SK-N-SH (cell line): ENCODE measurements at regions not wholly inside any gene's neighbourhood (a gene's known extent, or its start where the extent isn't known, plus 50 kb on each side); places are given as distances from the start of the nearest gene placed in this dataset.

Experiments
- CTCF ChIA-PET: fragments of 300-600, 350-600 bp; formaldehyde crosslinking; extraction: SDS; loops from one replicate; lab custom pipeline; 2021; lab: Yijun Ruan, JAX
- POLR2A ChIA-PET: fragments of 350-600 bp; sonication (Branson Sonifier 250); formaldehyde crosslinking; extraction: SDS; loops from one replicate; lab custom pipeline; 2020; ENCODE audit warnings: antibody characterized with exemption, inconsistent platforms; lab: Yijun Ruan, JAX
- DNase-seq: peaks from one replicate; pipeline ENCODE4 v3.0.0; 2012
- H2AFZ ChIP-seq: fragments of 200-600 bp; sonication (generic); 2 replicates; pipeline ENCODE4 v1.8.1; 2016; ENCODE audit warnings: antibody characterized with exemption, mild to moderate bottlenecking, low read depth
- H3F3A ChIP-seq: fragments of 200-600 bp; sonication (generic); replicated peaks from 2 replicates; pipeline ENCODE3; 2016; ENCODE audit warnings: antibody characterized with exemption, mild to moderate bottlenecking; ENCODE audit not compliant: insufficient read depth
- H3K27ac ChIP-seq, 2 experiments: fragments of 200-500 bp in 1 of 2; fragments of 200-600 bp in 1 of 2; sonication (Bioruptor generic) in 1 of 2; sonication (generic), shearing (Covaris generic) in 1 of 2; 2 replicates each; pipeline versions ENCODE4 v1.5.1 to v1.6.1; 2014 to 2016; ENCODE audit warnings: low read depth in 2 of 2, inconsistent platforms in 1 of 2, low read length in 1 of 2, mild to moderate bottlenecking in 1 of 2, mixed read lengths in 1 of 2
- H3K27me3 ChIP-seq: fragments of 200-600 bp; sonication (generic), shearing (Covaris generic); 2 replicates; pipeline ENCODE4 v1.6.1; 2016; ENCODE audit warnings: mixed run types; ENCODE audit not compliant: insufficient read depth
- H3K36me3 ChIP-seq, 2 experiments: fragments of 200-500 bp in 1 of 2; fragments of 200-600 bp in 1 of 2; sonication (Bioruptor generic) in 1 of 2; sonication (generic) in 1 of 2; replicated peaks in 1 of 2; 2 replicates each; pipeline versions ENCODE3 to v1.5.1; 2014 to 2016; ENCODE audit warnings: low read length in 1 of 2, mild to moderate bottlenecking in 1 of 2; ENCODE audit not compliant: insufficient read depth in 2 of 2, control insufficient read depth in 1 of 2
- H3K4me1 ChIP-seq, 2 experiments: fragments of 200-500 bp in 1 of 2; fragments of 200-600 bp in 1 of 2; sonication (Bioruptor generic) in 1 of 2; sonication (generic), shearing (Covaris generic) in 1 of 2; 2 replicates each; pipeline versions ENCODE4 v1.5.1 to v1.6.1; 2014 to 2016; ENCODE audit warnings: low read depth in 1 of 2, low read length in 1 of 2, mixed run types in 1 of 2; ENCODE audit not compliant: insufficient read depth in 2 of 2, control insufficient read depth in 1 of 2
- H3K4me2 ChIP-seq: fragments of 200-600 bp; sonication (generic), shearing (Covaris generic); 2 replicates; pipeline ENCODE4 v1.6.1; 2017; ENCODE audit warnings: mixed run types
- H3K4me3 ChIP-seq, 2 experiments: fragments of 200-500 bp in 1 of 2; fragments of 200-600 bp in 1 of 2; sonication (Bioruptor generic) in 1 of 2; sonication (generic), shearing (Covaris generic) in 1 of 2; 2 replicates each; pipeline versions ENCODE4 v1.5.1 to v1.8.1; 2014 to 2016; ENCODE audit warnings: low read depth in 2 of 2, inconsistent platforms in 1 of 2, low read length in 1 of 2, mild to moderate bottlenecking in 1 of 2, mixed read lengths in 1 of 2, moderate library complexity in 1 of 2
- H3K79me2 ChIP-seq: fragments of 200-600 bp; sonication (generic); 2 replicates; pipeline ENCODE4 v1.8.1; 2017; ENCODE audit warnings: mild to moderate bottlenecking; ENCODE audit not compliant: insufficient read depth
- H3K9ac ChIP-seq: fragments of 200-600 bp; sonication (generic); 2 replicates; pipeline ENCODE4 v1.6.1; 2017; ENCODE audit warnings: mixed run types
- H3K9me2 ChIP-seq: fragments of 200-600 bp; sonication (generic); 2 replicates; pipeline ENCODE4 v1.6.1; 2017; ENCODE audit warnings: mixed run types
- H3K9me3 ChIP-seq: fragments of 200-600 bp; sonication (generic); 2 replicates; pipeline ENCODE4 v1.6.1; 2017; ENCODE audit warnings: mixed run types, mild to moderate bottlenecking, moderate library complexity
- H4K20me1 ChIP-seq: fragments of 200-600 bp; sonication (generic); 2 replicates; pipeline ENCODE4 v1.6.1; 2017; ENCODE audit warnings: mild to moderate bottlenecking, mixed run types; ENCODE audit not compliant: insufficient read depth
- CHD2 ChIP-seq: fragments of 150-350 bp; IDR thresholded peaks from 2 replicates; pipeline ENCODE4 v1.6.1; 2018; ENCODE audit warnings: low read length; ENCODE audit not compliant: partially characterized antibody
- CTCF ChIP-seq: fragments of 200-600 bp; sonication (generic); IDR thresholded peaks from 2 replicates; pipeline ENCODE4 v1.6.1; 2017; ENCODE audit warnings: antibody characterized with exemption, mild to moderate bottlenecking, moderate library complexity
- EP300 ChIP-seq, 2 experiments: IDR thresholded peaks; 2 replicates each; pipeline versions ENCODE4 v1.4.0 to v1.6.1; 2012; ENCODE audit warnings: borderline replicate concordance in 1 of 2, low read depth in 1 of 2, low read length in 1 of 2
- EZH2phosphoT487 ChIP-seq: fragments of 200-600 bp; sonication (generic); IDR thresholded peaks from 2 replicates; pipeline ENCODE4 v1.6.1; 2017; ENCODE audit warnings: low read depth, mixed run types, mild to moderate bottlenecking, antibody characterized with exemption, moderate library complexity, borderline replicate concordance
- FOSL2 ChIP-seq: IDR thresholded peaks from 2 replicates; pipeline ENCODE4 v1.4.0; 2012; ENCODE audit warnings: low read depth, mild to moderate bottlenecking, moderate library complexity, borderline replicate concordance
- GABPA ChIP-seq: IDR thresholded peaks from 2 replicates; pipeline ENCODE4 v1.4.0; 2012; ENCODE audit warnings: low read depth, mild to moderate bottlenecking
- MAX ChIP-seq: IDR thresholded peaks from 2 replicates; pipeline ENCODE4 v1.4.0; 2012; ENCODE audit warnings: low read depth
- MEF2A ChIP-seq: IDR thresholded peaks from 2 replicates; pipeline ENCODE4 v1.4.0; 2012; ENCODE audit warnings: low read depth, borderline replicate concordance
- NFIC ChIP-seq: IDR thresholded peaks from 2 replicates; pipeline ENCODE4 v1.4.0; 2012; ENCODE audit warnings: borderline replicate concordance
- NRF1 ChIP-seq: IDR thresholded peaks from 2 replicates; pipeline ENCODE4 v1.6.1; 2012; ENCODE audit warnings: low read depth, mild to moderate bottlenecking, low read length
- POLR2AphosphoS5 ChIP-seq: IDR thresholded peaks from 2 replicates; pipeline ENCODE4 v1.6.1; 2012; ENCODE audit warnings: low read depth, low read length
- REST ChIP-seq: IDR thresholded peaks from 2 replicates; pipeline ENCODE4 v1.6.1; 2012; ENCODE audit warnings: mild to moderate bottlenecking, low read depth, low read length, moderate library complexity
- RFX5 ChIP-seq: IDR thresholded peaks from 2 replicates; pipeline ENCODE4 v1.6.1; 2012; ENCODE audit warnings: mild to moderate bottlenecking, improper control_type of control experiment, low read length
- RXRA ChIP-seq: IDR thresholded peaks from 2 replicates; pipeline ENCODE4 v1.4.0; 2012; ENCODE audit warnings: low read depth, mild to moderate bottlenecking, borderline replicate concordance
- SIN3A ChIP-seq: IDR thresholded peaks from 2 replicates; pipeline ENCODE4 v1.6.1; 2012; ENCODE audit warnings: low read depth, mild to moderate bottlenecking, low read length, moderate library complexity, borderline replicate concordance
- SMC3 ChIP-seq: IDR thresholded peaks from 2 replicates; pipeline ENCODE4 v1.6.1; 2012; ENCODE audit warnings: low read depth, low read length, improper control_type of control experiment
- TAF1 ChIP-seq: IDR thresholded peaks from 2 replicates; pipeline ENCODE4 v1.6.1; 2012; ENCODE audit warnings: low read depth, mild to moderate bottlenecking, low read length, moderate library complexity, borderline replicate concordance
- TCF12 ChIP-seq: IDR thresholded peaks from 2 replicates; pipeline ENCODE4 v1.4.0; 2012
- USF1 ChIP-seq: IDR thresholded peaks from 2 replicates; pipeline ENCODE4 v1.4.0; 2012; ENCODE audit warnings: low read depth, borderline replicate concordance
- YY1 ChIP-seq: IDR thresholded peaks from 2 replicates; pipeline ENCODE4 v1.4.0; 2012; ENCODE audit warnings: low read depth, mild to moderate bottlenecking
- WGBS: methylation state at CpG from one replicate; pipeline ENCODE4 v1.1.6; 2017; ENCODE audit warnings: low lambda C conversion rate; 5-methylcytosine and 5-hydroxymethylcytosine counted together

GRCh38 chr6:22827760-22828159, 258.4 kb downstream of the HDGFL1 start:
- WGBS = 61% methylated on average over 1 of the region's 1 CpG
- CTCF ChIA-PET = interaction anchor here (0.9 to 1.2 kb wide), 4 partner anchors 166 to 1231 kb away, joined by 3 to 4 read pairs (median 3); no protein-coding TSS in a partner anchor
- Histone ChIP-seq H3K9me2 (no peaks in the 10 kb centered on the region), H3K79me2 (no peaks in the 10 kb centered on the region), H2AFZ (peak overlapping the region; percentile 56), H3K27ac (peak overlapping the region; percentile 86 to 96), H3K4me3 (no peak overlapping the region), H3K9ac (peak overlapping the region; percentile 54; the same call in 1 of the 2 replicates), H3K9me3 (no peaks in the 10 kb centered on the region), H3K27me3 (no peaks in the 10 kb centered on the region), H3F3A (peaks cover 25% of the 10 kb centered on the region), H4K20me1 (no peaks in the 10 kb centered on the region), H3K36me3 (no peaks in the 10 kb centered on the region), H3K4me2 (peak overlapping the region; percentile 67; the same call in 1 of the 2 replicates), H3K4me1 (peaks cover 8 to 14% of the 10 kb centered on the region in 2 experiments)
- TF ChIP-seq POLR2AphosphoS5 (no peak), CHD2 (no peak), NFIC (no peak)
- DNase-seq = no peak
- POLR2A ChIA-PET = no interaction called here

GRCh38 chr6:22828179-22829062, 259.1 kb downstream of the HDGFL1 start:
- Histone ChIP-seq H3K27ac (peak overlapping the region; percentile 86 to 96), H3K4me3 (peak overlapping the region; percentile 31 to 51; a peak in 3 of 4 replicates)
- TF ChIP-seq RXRA = peak; percentile 80; the same call in 1 of the 2 replicates
- TF ChIP-seq MAX = peak; percentile 74
- TF ChIP-seq REST = no peak
- TF ChIP-seq SMC3 = peak; percentile 68
- TF ChIP-seq NRF1 = no peak
- TF ChIP-seq TCF12 = peak; percentile 67
- peak; percentile 51; the same call in 1 of the 2 replicates for TF ChIP-seq MEF2A
- peak; percentile 88 for TF ChIP-seq USF1
- TF ChIP-seq TAF1 = no peak
- TF ChIP-seq EZH2phosphoT487 = no peak
- no peak for TF ChIP-seq RFX5
- TF ChIP-seq FOSL2 = peak; percentile 72; the same call in 1 of the 2 replicates
- TF ChIP-seq SIN3A = no peak
- peak; percentile 41 to 58; a peak in 2 of 4 replicates for TF ChIP-seq EP300 (IDR thresholded peaks at IDR 0.05; ENCODE audit: borderline replicate concordance in 1 of 2, low read depth in 1 of 2, low read length in 1 of 2)
- no peak for TF ChIP-seq GABPA
- TF ChIP-seq YY1 = no peak
- peak; percentile 77 for TF ChIP-seq CTCF

More at GRCh38 chr6:22828179-22829062, 259.1 kb downstream of the HDGFL1 start:
- H3K36me3 ChIP-seq = no peaks in the 10 kb centered on the region
- POLR2A ChIA-PET = no interaction called here
- 40% methylated on average over 13 of the region's 13 CpGs for WGBS
- H3K4me1 ChIP-seq = peaks cover 8 to 14% of the 10 kb centered on the region in 2 experiments
- peak; percentile 72 for DNase-seq
- H3F3A ChIP-seq = peaks cover 25% of the 10 kb centered on the region
- no peaks in the 10 kb centered on the region for H3K9me2 ChIP-seq
- H3K79me2 ChIP-seq = no peaks in the 10 kb centered on the region
- peak overlapping the region; percentile 65; the same call in 1 of the 2 replicates for H3K9ac ChIP-seq
- peak overlapping the region; percentile 67 for H3K4me2 ChIP-seq
- peak overlapping the region; percentile 52; the same call in 1 of the 2 replicates for H2AFZ ChIP-seq
- CTCF ChIA-PET = interaction anchor here (0.6 to 1.2 kb wide), 6 partner anchors 10 to 1232 kb away, joined by 3 to 5 read pairs (median 3); no protein-coding TSS in a partner anchor
- H3K9me3 ChIP-seq = no peaks in the 10 kb centered on the region
- H3K27me3 ChIP-seq = no peaks in the 10 kb centered on the region
- H4K20me1 ChIP-seq = no peaks in the 10 kb centered on the region
